ENCODE measurements at regions not wholly inside any gene's neighbourhood (a gene's known extent, or its start where the extent isn't known, plus 50 kb on each side); places are given as distances from the start of the nearest gene placed in this dataset.

- TF ChIP-seq CTCF (IDR thresholded peaks at IDR 0.05; ENCODE audit: insufficient read depth, low read length, poor library complexity, severe bottlenecking) = no peak
- TF ChIP-seq EZH2phosphoT487 (conservative IDR thresholded peaks at IDR 0.05; ENCODE audit: low read length) = no peak
Observed at GRCh38 chr12:24688601-24689000, 260.3 kb downstream of the BCAT1 start.
